ENCODE measurements at regions not wholly inside any gene's neighbourhood (a gene's known extent, or its start where the extent isn't known, plus 50 kb on each side); places are given as distances from the start of the nearest gene placed in this dataset.

GRCh38 chr9:99298614-99299013, 76.5 kb downstream of the SEC61B start:
- Histone ChIP-seq H3K27ac (replicated peaks) (no peak overlapping the region), H3K4me3 (replicated peaks; ENCODE audit: insufficient read depth, low read length) (no peak overlapping the region), H3K27me3 (ENCODE audit: insufficient read depth, poor library complexity, severe bottlenecking) (peaks cover 3% of the 10 kb centered on the region)
- TF ChIP-seq GABPA (IDR thresholded peaks at IDR 0.05; ENCODE audit: low read depth) (no peak), CTCF (IDR thresholded peaks at IDR 0.05; ENCODE audit: insufficient read depth, low read length) (no peak), POLR2AphosphoS5 (IDR thresholded peaks at IDR 0.05; ENCODE audit: low read depth) (no peak), SPI1 (IDR thresholded peaks at IDR 0.05; ENCODE audit: borderline replicate concordance, low read depth) (no peak), REST (IDR thresholded peaks at IDR 0.05; ENCODE audit: insufficient replicate concordance, low read depth) (no peak)
- DNase-seq (ENCODE audit: low read depth in 1 of 2, low spot score in 1 of 2), result no peak

- no peak for TF ChIP-seq POLR2AphosphoS5 (IDR thresholded peaks at IDR 0.05; ENCODE audit: low read depth)
- DNase-seq (ENCODE audit: low read depth in 1 of 2, low spot score in 1 of 2), result peak in 1 of 2 experiments; percentile 4
- Histone ChIP-seq H3K4me3 (replicated peaks; ENCODE audit: insufficient read depth, low read length) (no peak overlapping the region), H3K27me3 (ENCODE audit: insufficient read depth, poor library complexity, severe bottlenecking) (peaks cover 3% of the 10 kb centered on the region), H3K27ac (replicated peaks) (no peak overlapping the region)
These were observed 77.4 kb downstream of the SEC61B start for GRCh38 chr9:99299211-99300102.

GRCh38 chr9:99300103-99300439, 78.0 kb downstream of the SEC61B start:
- peaks cover 3% of the 10 kb centered on the region for H3K27me3 ChIP-seq (ENCODE audit: insufficient read depth, poor library complexity, severe bottlenecking)
- no peak overlapping the region for H3K4me3 ChIP-seq (replicated peaks; ENCODE audit: insufficient read depth, low read length)
- DNase-seq (ENCODE audit: low read depth in 1 of 2, low spot score in 1 of 2), result no peak
- no peak overlapping the region for H3K27ac ChIP-seq (replicated peaks)
- TF ChIP-seq SPI1 (IDR thresholded peaks at IDR 0.05; ENCODE audit: borderline replicate concordance, low read depth), result no peak
- TF ChIP-seq REST (IDR thresholded peaks at IDR 0.05; ENCODE audit: insufficient replicate concordance, low read depth), result no peak
- TF ChIP-seq CTCF (IDR thresholded peaks at IDR 0.05; ENCODE audit: insufficient read depth, low read length), result no peak
- TF ChIP-seq GABPA (IDR thresholded peaks at IDR 0.05; ENCODE audit: low read depth), result no peak
- no peak for TF ChIP-seq POLR2AphosphoS5 (IDR thresholded peaks at IDR 0.05; ENCODE audit: low read depth)

GRCh38 chr9:99300603-99301002, 78.5 kb downstream of the SEC61B start:
- Histone ChIP-seq H3K27me3 (ENCODE audit: insufficient read depth, poor library complexity, severe bottlenecking) (peaks cover 3% of the 10 kb centered on the region), H3K4me3 (replicated peaks; ENCODE audit: insufficient read depth, low read length) (no peak overlapping the region), H3K27ac (replicated peaks) (no peak overlapping the region)
- no peak for DNase-seq (ENCODE audit: low read depth in 1 of 2, low spot score in 1 of 2)
- TF ChIP-seq GABPA (IDR thresholded peaks at IDR 0.05; ENCODE audit: low read depth) (no peak), CTCF (IDR thresholded peaks at IDR 0.05; ENCODE audit: insufficient read depth, low read length) (no peak), SPI1 (IDR thresholded peaks at IDR 0.05; ENCODE audit: borderline replicate concordance, low read depth) (no peak), REST (IDR thresholded peaks at IDR 0.05; ENCODE audit: insufficient replicate concordance, low read depth) (no peak), POLR2AphosphoS5 (IDR thresholded peaks at IDR 0.05; ENCODE audit: low read depth) (no peak)

Data from HL-60 (cell line).